ENCODE measurements at regions not wholly inside any gene's neighbourhood (a gene's known extent, or its start where the extent isn't known, plus 50 kb on each side); places are given as distances from the start of the nearest gene placed in this dataset.

GRCh38 chr11:13896175-13896980 is 66.1 kb upstream of the SPON1 start:
- POLR2A ChIA-PET (ENCODE audit: unreplicated experiment): no interaction called here

GRCh38 chr11:13896981-13897353 is 65.6 kb upstream of the SPON1 start:
- DNase-seq (no peak), ATAC-seq (no peak)
- Histone ChIP-seq H3K9me2 (replicated peaks; ENCODE audit: low read length) (no peaks in the 10 kb centered on the region), H3K36me3 (ENCODE audit: low read depth, low read length) (no peaks in the 10 kb centered on the region), H4K20me1 (ENCODE audit: low read length) (no peaks in the 10 kb centered on the region), H3K27ac (ENCODE audit: low read length) (no peak overlapping the region), H3K4me1 (ENCODE audit: insufficient read depth, low read length) (no peaks in the 10 kb centered on the region), H3F3A (ENCODE audit: low read length, unreplicated experiment) (no peaks in the 10 kb centered on the region), H2AFZ (ENCODE audit: low read length) (no peak overlapping the region), H3K4me2 (ENCODE audit: low read length) (no peak overlapping the region), H3K9me3 (ENCODE audit: low read length) (no peaks in the 10 kb centered on the region), H3K4me3 (ENCODE audit: low read length) (no peak overlapping the region), H3K9ac (ENCODE audit: low read length) (no peak overlapping the region), H3K79me2 (ENCODE audit: low read length) (no peaks in the 10 kb centered on the region), H3K27me3 (ENCODE audit: low read length) (no peaks in the 10 kb centered on the region)
- CTCF ChIA-PET: no interaction called here
- intact Hi-C loops (cut with micrococcal nuclease): no loop called here
- TF ChIP-seq CTCF (conservative IDR thresholded peaks at IDR 0.05; ENCODE audit: low read depth, low read length): no peak
- no peak for TF ChIP-seq EZH2 (IDR thresholded peaks at IDR 0.05; ENCODE audit: low read length, unreplicated experiment)
- TF ChIP-seq EZH2phosphoT487 (IDR thresholded peaks at IDR 0.05; ENCODE audit: borderline replicate concordance, low read length): no peak
- POLR2A ChIA-PET (ENCODE audit: unreplicated experiment): no interaction called here
- no TSS peak for BruUV-seq (replicated peaks)

More at GRCh38 chr11:13896175-13896980, 66.1 kb upstream of the SPON1 start:
- no peak overlapping the region for H2AFZ ChIP-seq (ENCODE audit: low read length)
- ATAC-seq (no peak), DNase-seq (no peak)
- H3K4me1 ChIP-seq (ENCODE audit: insufficient read depth, low read length): no peaks in the 10 kb centered on the region
- no peaks in the 10 kb centered on the region for H3K9me2 ChIP-seq (replicated peaks; ENCODE audit: low read length)
- no peaks in the 10 kb centered on the region for H4K20me1 ChIP-seq (ENCODE audit: low read length)
- no peaks in the 10 kb centered on the region for H3K9me3 ChIP-seq (ENCODE audit: low read length)
- no peak overlapping the region for H3K4me3 ChIP-seq (ENCODE audit: low read length)
- intact Hi-C loops (cut with micrococcal nuclease): no loop called here
- no peak for TF ChIP-seq CTCF (conservative IDR thresholded peaks at IDR 0.05; ENCODE audit: low read depth, low read length)
- TF ChIP-seq EZH2phosphoT487 (IDR thresholded peaks at IDR 0.05; ENCODE audit: borderline replicate concordance, low read length): no peak
- no peak for TF ChIP-seq EZH2 (IDR thresholded peaks at IDR 0.05; ENCODE audit: low read length, unreplicated experiment)
- H3K9ac ChIP-seq (ENCODE audit: low read length): no peak overlapping the region
- H3F3A ChIP-seq (ENCODE audit: low read length, unreplicated experiment): no peaks in the 10 kb centered on the region
- CTCF ChIA-PET: no interaction called here
- no peaks in the 10 kb centered on the region for H3K36me3 ChIP-seq (ENCODE audit: low read depth, low read length)
- H3K4me2 ChIP-seq (ENCODE audit: low read length): no peak overlapping the region
- H3K79me2 ChIP-seq (ENCODE audit: low read length): no peaks in the 10 kb centered on the region
- H3K27ac ChIP-seq (ENCODE audit: low read length): no peak overlapping the region
- no TSS peak for BruUV-seq (replicated peaks)
- no peaks in the 10 kb centered on the region for H3K27me3 ChIP-seq (ENCODE audit: low read length)

- Histone ChIP-seq H3K27ac (ENCODE audit: low read length) (no peak overlapping the region), H3K4me3 (ENCODE audit: low read length) (no peak overlapping the region), H3K27me3 (ENCODE audit: low read length) (no peaks in the 10 kb centered on the region), H4K20me1 (ENCODE audit: low read length) (no peaks in the 10 kb centered on the region), H3K9me2 (replicated peaks; ENCODE audit: low read length) (no peaks in the 10 kb centered on the region), H3F3A (ENCODE audit: low read length, unreplicated experiment) (no peaks in the 10 kb centered on the region), H3K4me1 (ENCODE audit: insufficient read depth, low read length) (no peaks in the 10 kb centered on the region), H3K79me2 (ENCODE audit: low read length) (no peaks in the 10 kb centered on the region), H2AFZ (ENCODE audit: low read length) (no peak overlapping the region), H3K9ac (ENCODE audit: low read length) (no peak overlapping the region), H3K36me3 (ENCODE audit: low read depth, low read length) (no peaks in the 10 kb centered on the region), H3K4me2 (ENCODE audit: low read length) (no peak overlapping the region), H3K9me3 (ENCODE audit: low read length) (no peaks in the 10 kb centered on the region)
- ChIA-PET CTCF (no interaction called here), POLR2A (ENCODE audit: unreplicated experiment) (no interaction called here)
- DNase-seq (no peak), ATAC-seq (no peak)
- TF ChIP-seq EZH2 (IDR thresholded peaks at IDR 0.05; ENCODE audit: low read length, unreplicated experiment) (no peak), EZH2phosphoT487 (IDR thresholded peaks at IDR 0.05; ENCODE audit: borderline replicate concordance, low read length) (no peak), CTCF (conservative IDR thresholded peaks at IDR 0.05; ENCODE audit: low read depth, low read length) (no peak)
- BruUV-seq (replicated peaks): no TSS peak
- intact Hi-C loops (cut with micrococcal nuclease): no loop called here
Measured at GRCh38 chr11:13897646-13898276, 64.8 kb upstream of the SPON1 start.

Measured in PC-3 (cell line).